Immature natural killer cell (primary cell): ENCODE measurements at regions not wholly inside any gene's neighbourhood (a gene's known extent, or its start where the extent isn't known, plus 50 kb on each side); places are given as distances from the start of the nearest gene placed in this dataset.

Experiments
- DNase-seq, 3 donors: peaks; one replicate each; pipeline ENCODE4 v3.0.0; 2022; ENCODE audit warnings: mixed read lengths in 1 of 3
- H3K27ac Mint-ChIP-seq, 6 donors: one replicate each; pipeline ENCODE4 v1.8.0; 2020; ENCODE audit warnings: mixed read lengths in 6 of 6, mild to moderate bottlenecking in 5 of 6, inconsistent platforms in 4 of 6, moderate library complexity in 3 of 6
- H3K27me3 Mint-ChIP-seq, 3 donors: one replicate each; pipeline ENCODE4 v1.8.0; 2020 to 2021; ENCODE audit warnings: low read depth in 3 of 3, mild to moderate bottlenecking in 3 of 3, mixed read lengths in 3 of 3, moderate library complexity in 3 of 3, inconsistent platforms in 1 of 3
- H3K36me3 Mint-ChIP-seq, 3 donors: one replicate each; pipeline ENCODE4 v1.8.0; 2020; ENCODE audit warnings: mixed read lengths in 3 of 3, inconsistent platforms in 2 of 3, mild to moderate bottlenecking in 2 of 3
- H3K4me1 Mint-ChIP-seq, 2 donors: one replicate each; pipeline ENCODE4 v1.8.0; 2020; ENCODE audit warnings: inconsistent platforms in 2 of 2, mild to moderate bottlenecking in 2 of 2, mixed read lengths in 2 of 2, moderate library complexity in 1 of 2
- H3K4me3 Mint-ChIP-seq, 5 donors: one replicate each; pipeline ENCODE4 v1.8.0; 2020; ENCODE audit warnings: mild to moderate bottlenecking in 5 of 5, mixed read lengths in 5 of 5, inconsistent platforms in 3 of 5, moderate library complexity in 3 of 5
- H3K9me3 Mint-ChIP-seq, 6 donors: one replicate each; pipeline ENCODE4 v1.8.0; 2020; ENCODE audit warnings: mild to moderate bottlenecking in 6 of 6, mixed read lengths in 6 of 6, inconsistent platforms in 4 of 6, moderate library complexity in 3 of 6

DNA sequence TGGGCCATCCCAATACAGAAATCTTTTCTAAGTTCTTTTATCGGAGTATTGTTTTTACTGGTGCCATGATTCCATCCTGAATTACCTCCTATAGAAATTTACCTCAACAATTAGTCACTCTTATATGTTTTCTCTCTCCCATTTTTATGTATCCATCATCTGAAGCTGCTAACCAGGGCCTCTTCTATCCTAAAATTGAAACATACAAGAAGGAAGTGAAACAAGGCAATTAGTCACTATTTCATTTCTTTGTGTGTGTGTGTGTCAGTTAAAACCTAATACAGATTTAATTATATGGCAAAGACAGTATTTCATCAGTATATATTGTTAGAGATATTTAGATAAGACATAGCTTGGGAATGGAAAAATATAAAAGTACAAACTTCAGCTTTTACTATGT is 148.4 kb upstream of the AHR start:
- Mint-ChIP-seq H3K27me3 (peaks cover 0 to 2% (median 0%) of the 10 kb centered on the region in 3 donors), H3K27ac (no peak overlapping the region), H3K36me3 (no peaks in the 10 kb centered on the region), H3K4me3 (no peak overlapping the region), H3K4me1 (peaks cover 0 to under 1% of the 10 kb centered on the region in 2 donors), H3K9me3 (no peaks in the 10 kb centered on the region)
- DNase-seq: no peak

DNA sequence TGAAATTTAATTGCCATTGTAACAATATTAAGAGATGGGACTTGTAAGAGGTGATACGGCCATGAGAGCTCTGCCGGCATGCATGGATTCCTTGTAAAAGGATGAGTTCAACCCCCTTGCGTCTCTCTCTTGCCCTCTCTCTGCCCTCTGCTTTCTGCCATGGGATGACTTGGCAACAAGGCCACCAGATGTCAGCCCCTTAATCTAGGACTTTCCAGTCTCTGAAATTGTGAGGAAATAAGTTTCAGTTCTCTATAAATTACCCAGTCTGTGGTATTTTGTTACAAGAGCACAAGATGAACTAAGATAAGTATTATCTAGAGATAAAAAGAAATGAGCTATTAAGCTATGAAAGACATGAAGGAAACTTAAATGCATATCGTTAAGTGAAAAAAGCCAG is 145.7 kb upstream of the AHR start:
- Mint-ChIP-seq H3K27me3 (peaks cover 0 to 4% (median 0%) of the 10 kb centered on the region in 3 donors), H3K9me3 (no peaks in the 10 kb centered on the region), H3K4me1 (no peaks in the 10 kb centered on the region), H3K36me3 (no peaks in the 10 kb centered on the region), H3K4me3 (no peak overlapping the region), H3K27ac (no peak overlapping the region)
- DNase-seq: no peak

DNA sequence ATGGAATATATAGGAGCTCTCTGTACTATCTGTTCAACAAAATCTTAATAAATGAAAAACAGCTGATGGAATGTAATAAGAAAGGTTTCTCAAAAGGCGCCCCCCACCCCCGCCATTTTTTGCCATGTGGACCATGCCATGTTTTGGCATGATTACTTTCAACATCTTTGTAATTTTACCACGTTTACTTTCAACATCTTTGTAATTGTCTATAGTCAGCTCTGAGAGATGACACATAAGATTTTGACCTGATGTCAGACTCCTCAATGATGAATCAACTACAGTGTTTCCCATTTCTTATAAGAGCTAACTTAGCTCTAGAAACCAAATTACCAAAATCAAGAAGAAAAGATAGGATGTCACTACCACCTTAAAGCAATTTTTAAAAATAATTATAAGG is 144.9 kb upstream of the AHR start:
- no peak for DNase-seq
- Mint-ChIP-seq H3K4me3 (no peak overlapping the region), H3K9me3 (no peaks in the 10 kb centered on the region), H3K36me3 (no peaks in the 10 kb centered on the region), H3K27ac (no peak overlapping the region), H3K4me1 (no peaks in the 10 kb centered on the region), H3K27me3 (peaks cover 0 to 4% (median 0%) of the 10 kb centered on the region in 3 donors)

DNA sequence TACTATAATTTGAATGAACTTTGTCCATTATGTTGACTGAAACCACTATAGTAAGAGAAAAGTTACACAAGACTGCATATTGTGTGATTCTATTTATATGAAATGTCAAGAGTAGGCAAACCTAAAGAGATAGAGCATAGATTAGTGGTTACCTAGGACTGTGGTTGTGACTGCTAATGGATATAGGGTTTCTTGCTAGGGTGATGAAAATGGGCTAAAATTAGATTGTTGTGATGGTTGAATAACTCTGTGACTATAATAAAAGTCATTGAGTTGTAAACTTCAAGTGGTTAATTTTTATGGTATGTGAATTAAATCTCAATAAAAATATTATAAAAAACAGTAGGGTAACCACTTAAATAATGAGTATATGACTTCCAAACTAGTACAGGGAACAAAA is 142.9 kb upstream of the AHR start:
- DNase-seq: no peak
- H3K4me1 Mint-ChIP-seq: no peaks in the 10 kb centered on the region
- peaks cover 0 to 1% (median 0%) of the 10 kb centered on the region in 6 donors for H3K9me3 Mint-ChIP-seq
- peaks cover 0 to 2% (median 0%) of the 10 kb centered on the region in 3 donors for H3K27me3 Mint-ChIP-seq
- H3K4me3 Mint-ChIP-seq: no peak overlapping the region
- no peak overlapping the region for H3K27ac Mint-ChIP-seq
- H3K36me3 Mint-ChIP-seq: no peaks in the 10 kb centered on the region

GRCh38 chr7:17158261-17158660 is 140.2 kb upstream of the AHR start:
- H3K4me1 Mint-ChIP-seq: no peaks in the 10 kb centered on the region
- H3K4me3 Mint-ChIP-seq: no peak overlapping the region
- no peak overlapping the region for H3K27ac Mint-ChIP-seq
- no peaks in the 10 kb centered on the region for H3K36me3 Mint-ChIP-seq
- H3K9me3 Mint-ChIP-seq: peaks cover 0 to 5% (median 0%) of the 10 kb centered on the region in 6 donors
- DNase-seq: no peak
- H3K27me3 Mint-ChIP-seq: peaks cover 0 to 2% (median 0%) of the 10 kb centered on the region in 3 donors

DNA sequence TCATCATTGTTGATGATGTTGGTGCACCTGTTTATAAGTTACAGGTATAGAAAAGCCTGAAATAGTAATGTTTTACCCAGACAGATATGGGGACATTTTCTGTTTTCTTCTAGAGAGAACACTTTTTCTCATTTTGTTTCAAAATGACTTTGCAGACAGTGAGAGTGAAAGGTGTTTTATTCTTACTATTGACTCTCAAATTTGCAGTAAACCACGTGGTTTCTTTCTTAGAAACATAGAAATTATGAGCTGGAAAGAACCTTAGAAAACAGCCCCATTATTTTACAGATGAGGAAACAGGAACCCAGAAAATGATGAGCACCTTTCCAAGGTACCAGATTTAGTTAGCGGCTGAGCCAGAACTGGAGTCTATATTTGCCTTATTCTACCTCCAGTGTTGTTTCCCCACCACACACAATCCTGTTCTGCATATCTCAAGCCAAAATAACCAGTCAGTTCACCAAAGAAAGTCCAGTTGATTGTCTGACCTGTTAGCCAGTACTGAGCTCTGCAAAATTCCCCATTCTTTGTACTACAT is 138.9 kb upstream of the AHR start:
- H3K36me3 Mint-ChIP-seq: peaks cover 0 to 4% (median 0%) of the 10 kb centered on the region in 3 donors
- H3K27ac Mint-ChIP-seq: no peak overlapping the region
- H3K27me3 Mint-ChIP-seq: peaks cover 0 to 2% (median 0%) of the 10 kb centered on the region in 3 donors
- no peaks in the 10 kb centered on the region for H3K4me1 Mint-ChIP-seq
- DNase-seq: no peak
- peaks cover 0 to 5% (median 0%) of the 10 kb centered on the region in 6 donors for H3K9me3 Mint-ChIP-seq
- H3K4me3 Mint-ChIP-seq: no peak overlapping the region

GRCh38 chr7:17166824-17167379 is 131.6 kb upstream of the AHR start:
- no peaks in the 10 kb centered on the region for H3K27me3 Mint-ChIP-seq
- H3K9me3 Mint-ChIP-seq: peaks cover 0 to 3% (median 0%) of the 10 kb centered on the region in 6 donors
- H3K36me3 Mint-ChIP-seq: peaks cover 0 to 4% (median 0%) of the 10 kb centered on the region in 3 donors
- no peaks in the 10 kb centered on the region for H3K4me1 Mint-ChIP-seq
- no peak overlapping the region for H3K4me3 Mint-ChIP-seq
- DNase-seq: no peak
- no peak overlapping the region for H3K27ac Mint-ChIP-seq

GRCh38 chr7:17168416-17168815 is 130.0 kb upstream of the AHR start:
- Mint-ChIP-seq H3K9me3 (no peaks in the 10 kb centered on the region), H3K27ac (no peak overlapping the region), H3K4me3 (no peak overlapping the region), H3K36me3 (peaks cover 0 to 4% (median 0%) of the 10 kb centered on the region in 3 donors), H3K4me1 (no peaks in the 10 kb centered on the region), H3K27me3 (no peaks in the 10 kb centered on the region)
- no peak for DNase-seq

GRCh38 chr7:17171427-17171826 is 127.0 kb upstream of the AHR start:
- no peaks in the 10 kb centered on the region for H3K36me3 Mint-ChIP-seq
- H3K4me3 Mint-ChIP-seq: no peak overlapping the region
- no peak overlapping the region for H3K27ac Mint-ChIP-seq
- DNase-seq: no peak
- H3K9me3 Mint-ChIP-seq: no peaks in the 10 kb centered on the region
- no peaks in the 10 kb centered on the region for H3K4me1 Mint-ChIP-seq
- H3K27me3 Mint-ChIP-seq: peaks cover 1 to 3% (median 2%) of the 10 kb centered on the region in 3 donors

GRCh38 chr7:17176371-17177032 is 122.0 kb upstream of the AHR start:
- H3K9me3 Mint-ChIP-seq: no peaks in the 10 kb centered on the region

DNA sequence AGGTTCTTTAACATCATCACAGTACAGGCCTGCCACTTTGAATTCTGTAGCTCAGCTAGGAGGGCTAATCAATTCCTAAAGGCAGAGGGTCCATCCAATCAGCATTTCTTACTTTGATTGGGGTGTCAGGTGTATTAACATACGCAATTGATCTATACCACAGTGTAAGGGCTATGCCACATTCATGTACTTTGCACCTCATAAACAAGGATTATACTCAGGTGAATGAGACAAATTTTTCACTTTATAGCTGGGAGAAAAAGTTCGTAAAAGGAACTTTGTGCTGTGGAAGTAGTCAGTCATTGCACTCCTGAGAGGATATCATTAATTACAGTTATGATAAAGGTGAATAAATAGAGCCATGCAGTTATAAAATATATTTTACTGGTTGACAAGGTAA is 119.9 kb upstream of the AHR start:
- Mint-ChIP-seq H3K4me1 (no peaks in the 10 kb centered on the region), H3K27ac (no peak overlapping the region), H3K4me3 (no peak overlapping the region), H3K36me3 (no peaks in the 10 kb centered on the region), H3K9me3 (no peaks in the 10 kb centered on the region), H3K27me3 (peaks cover 3 to 5% (median 4%) of the 10 kb centered on the region in 3 donors)
- no peak for DNase-seq

More at GRCh38 chr7:17176371-17177032, 122.0 kb upstream of the AHR start:
- H3K36me3 Mint-ChIP-seq: no peaks in the 10 kb centered on the region
- H3K27ac Mint-ChIP-seq: no peak overlapping the region
- H3K4me1 Mint-ChIP-seq: no peaks in the 10 kb centered on the region
- DNase-seq: no peak
- peaks cover 1 to 3% (median 2%) of the 10 kb centered on the region in 3 donors for H3K27me3 Mint-ChIP-seq
- no peak overlapping the region for H3K4me3 Mint-ChIP-seq

GRCh38 chr7:17181482-17181881 is 117.0 kb upstream of the AHR start:
- H3K9me3 Mint-ChIP-seq: no peaks in the 10 kb centered on the region
- H3K36me3 Mint-ChIP-seq: no peaks in the 10 kb centered on the region
- H3K27me3 Mint-ChIP-seq: peaks cover 2 to 3% (median 2%) of the 10 kb centered on the region in 3 donors
- no peak for DNase-seq
- no peak overlapping the region for H3K27ac Mint-ChIP-seq
- H3K4me3 Mint-ChIP-seq: no peak overlapping the region
- H3K4me1 Mint-ChIP-seq: no peaks in the 10 kb centered on the region

- Mint-ChIP-seq H3K4me1 (no peaks in the 10 kb centered on the region), H3K36me3 (no peaks in the 10 kb centered on the region), H3K9me3 (no peaks in the 10 kb centered on the region), H3K27me3 (peaks cover 3 to 5% (median 3%) of the 10 kb centered on the region in 3 donors), H3K27ac (no peak overlapping the region), H3K4me3 (no peak overlapping the region)
- no peak for DNase-seq
These were observed 114.7 kb upstream of the AHR start for GRCh38 chr7:17183630-17184328.
